ENCODE measurements at regions not wholly inside any gene's neighbourhood (a gene's known extent, or its start where the extent isn't known, plus 50 kb on each side); places are given as distances from the start of the nearest gene placed in this dataset.

GRCh38 chr2:120919216-120919615 lies 183.5 kb downstream of the GLI2 start:
- Histone ChIP-seq H3K4me1 (ENCODE audit: low read depth, poor library complexity, severe bottlenecking) (no peaks in the 10 kb centered on the region), H2AFZ (ENCODE audit: low read depth) (no peak overlapping the region), H4K20me1 (ENCODE audit: insufficient read depth) (no peaks in the 10 kb centered on the region), H3K27me3 (ENCODE audit: insufficient read depth, low read depth) (no peaks in the 10 kb centered on the region), H3K4me2 (no peak overlapping the region), H3K27ac (no peak overlapping the region), H3K4me3 (IDR thresholded peaks at IDR 0.05; ENCODE audit: insufficient read depth, low read depth, low read length) (no peak overlapping the region), H3K9ac (no peak overlapping the region), H3K36me3 (ENCODE audit: insufficient read depth) (no peaks in the 10 kb centered on the region), H3K79me2 (ENCODE audit: insufficient read depth, low read depth) (no peaks in the 10 kb centered on the region)
- TF ChIP-seq, protein P1, sequence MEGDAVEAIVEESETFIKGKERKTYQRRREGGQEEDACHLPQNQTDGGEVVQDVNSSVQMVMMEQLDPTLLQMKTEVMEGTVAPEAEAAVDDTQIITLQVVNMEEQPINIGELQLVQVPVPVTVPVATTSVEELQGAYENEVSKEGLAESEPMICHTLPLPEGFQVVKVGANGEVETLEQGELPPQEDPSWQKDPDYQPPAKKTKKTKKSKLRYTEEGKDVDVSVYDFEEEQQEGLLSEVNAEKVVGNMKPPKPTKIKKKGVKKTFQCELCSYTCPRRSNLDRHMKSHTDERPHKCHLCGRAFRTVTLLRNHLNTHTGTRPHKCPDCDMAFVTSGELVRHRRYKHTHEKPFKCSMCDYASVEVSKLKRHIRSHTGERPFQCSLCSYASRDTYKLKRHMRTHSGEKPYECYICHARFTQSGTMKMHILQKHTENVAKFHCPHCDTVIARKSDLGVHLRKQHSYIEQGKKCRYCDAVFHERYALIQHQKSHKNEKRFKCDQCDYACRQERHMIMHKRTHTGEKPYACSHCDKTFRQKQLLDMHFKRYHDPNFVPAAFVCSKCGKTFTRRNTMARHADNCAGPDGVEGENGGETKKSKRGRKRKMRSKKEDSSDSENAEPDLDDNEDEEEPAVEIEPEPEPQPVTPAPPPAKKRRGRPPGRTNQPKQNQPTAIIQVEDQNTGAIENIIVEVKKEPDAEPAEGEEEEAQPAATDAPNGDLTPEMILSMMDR (conservative IDR thresholded peaks at IDR 0.05; ENCODE audit: low read depth, low read length) = no peak

DNA sequence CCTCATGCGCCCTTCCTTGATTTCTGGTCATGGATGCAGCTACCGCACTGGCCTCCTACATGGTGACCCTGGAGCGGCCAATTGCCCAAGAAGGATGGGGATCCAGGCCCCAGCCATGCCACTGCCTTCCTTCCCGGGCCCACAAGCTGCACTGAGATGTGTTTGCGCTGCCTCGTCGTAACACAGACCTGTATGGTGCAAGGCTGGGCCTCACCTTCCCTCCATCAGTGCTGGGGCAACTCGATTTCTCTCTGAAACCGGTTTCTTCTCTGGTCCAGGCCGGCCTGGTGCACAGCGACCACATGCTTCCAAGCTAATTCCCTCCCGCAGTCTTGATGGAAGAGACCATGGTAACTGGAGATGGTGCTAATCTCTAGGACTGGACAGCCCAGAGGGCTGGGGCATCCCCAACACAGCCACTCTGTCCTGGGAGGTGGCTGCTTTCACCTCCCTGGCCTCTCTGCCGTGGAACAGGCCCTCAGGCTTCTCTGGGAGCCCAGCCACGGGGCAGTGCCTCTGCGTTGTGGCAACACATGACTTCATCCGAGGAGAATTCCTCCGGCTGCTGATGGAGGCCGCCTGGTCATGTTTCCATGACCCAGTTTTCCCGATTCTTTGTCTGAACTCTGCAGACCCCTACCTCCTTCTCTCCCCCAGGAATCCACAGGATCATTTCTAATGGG lies 184.2 kb downstream of the GLI2 start:
- H3K36me3 ChIP-seq (ENCODE audit: insufficient read depth) = no peaks in the 10 kb centered on the region
- H3K79me2 ChIP-seq (ENCODE audit: insufficient read depth, low read depth) = no peaks in the 10 kb centered on the region
- no peaks in the 10 kb centered on the region for H3K4me1 ChIP-seq (ENCODE audit: low read depth, poor library complexity, severe bottlenecking)
- no peaks in the 10 kb centered on the region for H4K20me1 ChIP-seq (ENCODE audit: insufficient read depth)
- no peak overlapping the region for H3K9ac ChIP-seq
- H3K4me3 ChIP-seq (IDR thresholded peaks at IDR 0.05; ENCODE audit: insufficient read depth, low read depth, low read length) = no peak overlapping the region
- no peaks in the 10 kb centered on the region for H3K27me3 ChIP-seq (ENCODE audit: insufficient read depth, low read depth)
- TF ChIP-seq, protein P1 (conservative IDR thresholded peaks at IDR 0.05; ENCODE audit: low read depth, low read length) = no peak
- H3K27ac ChIP-seq = no peak overlapping the region
- H3K4me2 ChIP-seq = no peak overlapping the region
- H2AFZ ChIP-seq (ENCODE audit: low read depth) = no peak overlapping the region

- Histone ChIP-seq H3K4me3 (IDR thresholded peaks at IDR 0.05; ENCODE audit: insufficient read depth, low read depth, low read length) (no peak overlapping the region), H3K27me3 (ENCODE audit: insufficient read depth, low read depth) (no peaks in the 10 kb centered on the region), H3K4me2 (no peak overlapping the region), H3K4me1 (ENCODE audit: low read depth, poor library complexity, severe bottlenecking) (no peaks in the 10 kb centered on the region), H3K79me2 (ENCODE audit: insufficient read depth, low read depth) (no peaks in the 10 kb centered on the region), H3K9ac (no peak overlapping the region), H4K20me1 (ENCODE audit: insufficient read depth) (no peaks in the 10 kb centered on the region), H2AFZ (ENCODE audit: low read depth) (no peak overlapping the region), H3K36me3 (ENCODE audit: insufficient read depth) (no peaks in the 10 kb centered on the region), H3K27ac (no peak overlapping the region)
- TF ChIP-seq, protein P1 (conservative IDR thresholded peaks at IDR 0.05; ENCODE audit: low read depth, low read length) = no peak
Observed at GRCh38 chr2:120920454-120921148, 184.9 kb downstream of the GLI2 start.

DNA sequence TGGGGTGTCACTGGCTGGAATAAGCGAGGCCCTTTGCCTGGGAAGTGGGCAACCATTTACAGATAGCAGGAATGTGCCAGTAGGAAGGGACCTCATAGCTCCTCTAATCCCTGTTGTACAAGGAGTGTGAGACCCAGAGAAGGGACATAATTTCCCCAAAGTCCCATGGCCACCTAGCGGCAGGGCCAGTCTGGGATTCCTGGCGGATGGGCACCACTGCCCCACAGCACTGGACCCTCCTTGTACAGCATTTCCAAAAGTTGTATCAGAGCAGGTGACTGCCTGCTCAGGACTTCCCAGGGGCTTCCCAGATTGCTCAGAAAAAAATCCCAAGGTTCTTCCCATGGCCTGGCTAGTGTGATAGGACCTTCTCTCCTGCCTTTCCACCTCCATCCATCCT lies 185.8 kb downstream of the GLI2 start:
- Histone ChIP-seq H3K27me3 (ENCODE audit: insufficient read depth, low read depth) (no peaks in the 10 kb centered on the region), H3K79me2 (ENCODE audit: insufficient read depth, low read depth) (no peaks in the 10 kb centered on the region)
- TF ChIP-seq, protein P1 (conservative IDR thresholded peaks at IDR 0.05; ENCODE audit: low read depth, low read length) = no peak

More for the DNA sequence above, 185.8 kb downstream of the GLI2 start:
- Histone ChIP-seq H3K4me2 (no peak overlapping the region), H3K27ac (no peak overlapping the region), H3K4me3 (IDR thresholded peaks at IDR 0.05; ENCODE audit: insufficient read depth, low read depth, low read length) (no peak overlapping the region), H2AFZ (ENCODE audit: low read depth) (no peak overlapping the region), H3K36me3 (ENCODE audit: insufficient read depth) (no peaks in the 10 kb centered on the region), H3K9ac (no peak overlapping the region), H4K20me1 (ENCODE audit: insufficient read depth) (no peaks in the 10 kb centered on the region), H3K4me1 (ENCODE audit: low read depth, poor library complexity, severe bottlenecking) (no peaks in the 10 kb centered on the region)

Measured in KMS-11 (cell line).